Hematopoietic multipotent progenitor cell treated with erythropoietin and hydrocortisone succinate and interleukin-3 and kit ligand, for 17 days (in vitro differentiated cells): ENCODE measurements at regions not wholly inside any gene's neighbourhood (a gene's known extent, or its start where the extent isn't known, plus 50 kb on each side); places are given as distances from the start of the nearest gene placed in this dataset.
"Not testable (repeated sequence)": the region's sequence is repeated elsewhere in the genome, so short reads cannot be mapped to it uniquely, and the experiment has no call there.

ENCODE experiments used
- DNase-seq: peaks from one replicate; pipeline ENCODE4 v3.0.0-alpha.2; 2015; ENCODE audit warnings: low spot score

DNA sequence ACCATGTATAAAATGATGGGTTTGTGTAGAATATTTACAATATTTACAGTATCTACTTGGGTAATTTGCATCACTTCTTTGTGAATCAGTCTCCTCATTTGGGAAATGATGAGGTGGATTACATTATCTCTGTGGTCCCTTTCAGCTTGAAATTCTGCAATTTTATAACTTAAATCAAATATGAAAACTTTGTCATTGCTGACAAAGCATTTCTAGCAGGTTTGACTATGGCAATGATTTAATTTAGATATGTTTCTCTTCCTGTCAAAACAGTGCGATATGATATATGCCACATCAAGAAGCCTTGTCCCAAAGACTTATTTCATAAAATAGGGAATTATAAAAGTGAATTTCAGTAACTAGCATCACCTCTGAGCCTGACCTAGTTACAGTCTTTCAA lies 315.8 kb upstream of the MEIS2 start:
- no peak for DNase-seq

DNA sequence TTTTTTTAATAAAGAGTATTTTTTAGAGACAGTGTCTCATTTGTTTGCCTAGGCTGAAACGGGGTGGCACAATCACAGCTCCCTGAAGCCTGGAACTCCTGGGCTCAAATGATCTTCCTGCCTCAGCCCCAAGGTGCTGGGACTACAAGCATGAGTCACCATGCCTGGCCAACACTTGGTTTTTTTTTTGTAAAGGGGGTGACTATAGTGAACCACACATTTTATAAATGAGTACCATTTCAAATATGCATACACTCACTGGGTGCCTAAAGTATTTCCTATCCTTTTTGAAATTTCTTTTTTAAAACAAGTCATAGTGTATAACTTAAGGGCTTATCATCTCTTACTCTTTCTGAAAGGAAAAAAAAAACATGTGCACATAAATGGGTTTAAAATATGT lies 325.2 kb upstream of the MEIS2 start:
- no peak for DNase-seq

DNA sequence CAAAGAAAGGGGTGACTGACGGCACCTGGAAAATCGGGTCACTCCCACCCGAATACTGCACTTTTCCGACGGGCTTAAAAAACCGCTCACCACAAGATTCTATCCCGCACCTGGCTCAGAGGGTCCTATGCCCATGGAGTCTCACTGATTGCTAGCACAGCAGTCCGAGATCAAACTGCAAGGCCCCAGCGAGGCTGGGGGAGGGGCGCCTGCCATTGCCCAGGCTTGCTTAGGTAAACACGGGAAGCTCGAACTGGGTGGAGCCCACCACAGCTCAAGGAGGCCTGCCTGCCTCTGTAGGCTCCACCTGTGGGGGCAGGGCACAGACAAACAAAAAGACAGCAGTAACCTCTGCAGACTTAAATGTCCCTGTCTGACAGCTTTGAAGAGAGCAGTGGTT lies 327.0 kb upstream of the MEIS2 start:
- not testable (repeated sequence) for DNase-seq

DNA sequence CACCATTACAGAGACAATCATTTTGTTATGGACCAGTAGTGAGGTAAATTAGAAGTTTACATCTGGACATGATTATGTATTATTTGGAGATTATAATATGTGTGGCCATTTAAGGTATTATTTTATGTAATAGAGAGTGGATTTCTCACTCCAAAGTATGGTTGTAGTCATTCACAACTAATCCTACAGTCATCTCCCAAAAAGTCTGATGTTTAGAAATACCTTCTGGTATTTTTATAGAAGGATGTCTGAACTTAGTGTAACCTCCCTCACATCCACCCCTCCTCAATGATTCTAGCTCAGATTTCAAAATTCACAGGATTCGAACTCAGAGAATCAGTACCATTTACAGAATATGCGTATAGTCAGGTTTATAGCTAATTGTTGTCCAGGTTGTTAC lies 346.6 kb upstream of the MEIS2 start:
- DNase-seq = no peak

DNA sequence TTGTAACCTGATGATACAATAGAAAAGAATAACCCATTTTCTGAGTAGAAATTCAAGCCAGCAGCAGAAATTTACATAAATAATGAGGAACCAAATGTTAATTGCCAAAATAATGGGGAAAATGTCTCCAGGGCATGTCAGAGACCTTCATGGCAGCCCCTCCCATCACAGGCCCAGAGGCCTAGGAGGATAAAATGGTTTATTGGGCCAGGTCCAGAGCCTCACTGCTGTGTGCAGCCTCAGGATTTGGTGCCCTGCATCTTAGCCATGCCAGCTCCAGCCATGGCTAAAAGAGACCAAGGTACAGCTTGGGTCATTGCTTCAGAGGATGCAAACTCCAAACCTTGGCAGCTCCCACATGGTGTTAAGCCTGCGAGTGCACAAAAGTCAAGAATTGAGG lies 352.1 kb upstream of the MEIS2 start:
- no peak for DNase-seq

DNA sequence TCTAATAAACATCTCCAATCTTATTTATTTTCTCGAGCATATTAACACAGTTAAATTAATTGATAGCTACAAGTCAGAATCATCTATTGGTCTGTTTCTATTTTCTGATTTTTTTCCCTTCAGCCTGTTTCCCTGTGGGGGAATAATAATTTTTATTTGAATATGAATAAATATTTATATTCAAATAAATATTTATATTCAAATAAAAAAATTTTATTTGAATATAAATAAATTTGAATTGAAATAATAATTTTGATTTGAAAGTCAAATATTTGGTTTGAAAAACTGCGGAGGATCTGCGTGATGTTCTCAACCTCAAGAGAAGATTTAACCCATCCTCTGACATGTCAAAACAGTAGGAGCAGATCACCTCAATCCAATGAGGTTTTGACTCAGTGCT lies 380.1 kb upstream of the MEIS2 start:
- DNase-seq = no peak

DNA sequence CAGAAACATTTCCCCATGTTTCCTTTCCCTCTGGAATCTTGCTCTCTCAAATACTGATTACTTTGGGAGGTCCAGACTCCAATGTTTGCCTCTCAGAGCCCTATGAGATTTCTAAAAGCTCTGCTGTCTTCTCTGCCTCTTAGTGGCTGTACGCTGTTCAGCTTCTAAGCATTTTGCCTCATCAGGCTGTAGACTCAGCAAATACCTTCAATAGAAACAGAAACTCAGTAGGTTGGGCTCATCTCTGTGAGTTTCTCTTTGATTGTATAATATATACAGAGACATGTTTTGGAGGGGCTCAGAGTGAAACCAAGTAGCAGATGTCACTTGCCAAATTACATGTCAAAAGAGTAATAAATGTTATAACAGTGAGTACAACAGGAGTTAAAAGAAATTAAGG lies 380.8 kb upstream of the MEIS2 start:
- no peak for DNase-seq

DNA sequence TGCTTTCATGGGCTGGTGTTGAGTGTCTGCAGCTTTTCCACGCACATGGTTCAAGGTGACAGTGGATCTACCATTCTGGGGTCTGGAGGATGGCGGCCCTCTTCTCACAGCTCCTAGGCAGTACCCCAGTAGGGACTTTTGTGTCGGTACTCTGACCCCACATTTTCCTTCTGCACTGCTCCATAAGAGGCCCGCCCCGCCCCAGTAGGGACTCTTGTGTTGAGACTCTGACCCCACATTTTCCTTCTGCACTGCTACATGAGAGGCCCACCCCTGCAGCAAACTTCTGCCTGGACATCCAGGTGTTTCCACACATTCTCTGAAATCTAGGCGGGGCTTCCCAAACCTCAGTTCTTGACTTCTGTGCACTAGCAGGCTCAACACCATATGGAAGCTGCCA lies 383.4 kb upstream of the MEIS2 start:
- no peak for DNase-seq

DNA sequence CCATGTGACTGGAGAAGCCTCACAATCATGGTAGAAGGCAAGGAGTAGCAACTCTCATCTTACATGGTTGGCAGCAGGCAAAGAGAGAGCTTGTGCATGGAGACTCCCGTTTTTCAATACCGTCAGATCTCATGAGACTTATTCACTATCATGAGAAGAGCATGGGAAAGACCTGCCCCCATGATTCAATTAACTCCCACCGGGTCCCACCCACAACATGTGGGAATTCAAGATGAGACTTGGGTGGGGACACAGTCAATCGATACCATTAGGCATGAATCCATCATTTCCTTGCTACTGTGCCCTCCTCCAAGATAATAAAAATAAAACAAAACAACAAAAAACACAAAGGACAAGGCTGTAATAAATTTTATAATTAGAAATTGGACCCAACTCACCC lies 384.7 kb upstream of the MEIS2 start:
- no peak for DNase-seq

DNA sequence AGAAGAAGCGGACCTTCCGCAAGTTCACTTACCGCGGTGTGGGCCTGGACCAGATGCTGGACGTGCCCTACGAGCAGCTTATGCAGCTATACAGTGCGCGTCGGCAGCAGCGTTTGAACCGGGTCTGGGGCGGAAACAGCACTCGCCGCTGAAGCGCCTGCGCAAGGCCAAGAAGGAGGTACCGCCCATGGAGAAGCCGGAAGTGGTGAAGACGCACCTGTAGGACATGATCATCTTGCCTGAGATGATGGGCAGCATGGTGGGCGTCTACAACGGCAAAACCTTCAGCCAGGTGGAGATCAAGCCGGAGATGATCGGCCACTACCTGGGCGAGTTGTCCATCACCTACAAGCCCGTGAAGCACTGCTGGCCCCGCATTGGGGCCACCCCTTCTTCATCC lies 390.4 kb upstream of the MEIS2 start:
- DNase-seq = no peak

DNA sequence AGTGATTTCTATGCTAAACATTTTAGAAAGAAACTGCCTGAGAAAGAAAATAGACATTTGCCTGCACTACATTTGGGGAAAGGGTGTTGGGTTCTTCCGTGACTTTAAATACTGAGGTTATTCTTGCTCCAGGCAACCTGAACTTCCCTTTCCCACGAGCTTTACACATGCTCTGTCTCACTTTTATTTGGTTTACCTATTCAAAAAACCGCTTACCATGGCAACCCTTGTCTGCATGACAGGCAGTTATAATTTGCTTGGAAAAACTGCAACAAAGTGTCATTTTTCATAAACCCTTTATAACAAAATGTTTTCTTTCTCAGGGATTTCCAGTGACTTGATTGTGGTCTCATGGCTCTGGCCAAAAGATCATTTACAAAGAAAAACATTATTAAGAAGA lies 416.3 kb upstream of the MEIS2 start:
- no peak for DNase-seq

DNA sequence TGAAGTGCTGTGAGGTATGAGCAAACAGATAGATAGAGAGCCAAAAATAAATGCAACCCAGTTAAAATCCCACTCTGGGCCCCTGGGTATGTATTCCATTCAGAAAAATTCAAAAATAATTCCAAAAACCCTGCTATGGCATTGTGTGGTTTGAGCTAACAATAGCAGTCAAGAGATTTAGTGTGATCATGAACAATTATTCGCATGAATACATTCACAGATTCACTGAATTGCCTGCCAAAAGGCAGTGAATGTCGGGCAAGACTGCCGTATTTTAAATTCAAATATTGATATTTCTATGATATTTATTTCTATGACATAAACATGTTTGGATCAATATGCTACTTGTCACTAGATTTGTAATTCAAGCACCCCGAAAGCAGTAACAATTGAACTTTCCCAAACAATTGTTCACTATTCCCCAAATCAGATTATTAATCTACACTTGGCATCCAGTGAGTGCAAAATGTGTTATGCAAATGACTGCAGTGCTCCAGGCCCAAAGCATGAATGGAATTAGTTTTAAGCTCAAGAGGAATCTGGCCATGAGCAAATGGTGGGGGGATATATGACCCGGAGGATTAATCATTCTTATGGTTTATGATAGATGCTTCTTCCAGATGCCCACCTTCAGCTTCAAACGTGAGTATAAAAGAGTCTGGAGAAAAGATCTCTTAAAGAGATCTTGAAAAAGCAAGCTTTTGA lies 417.0 kb upstream of the MEIS2 start:
- no peak for DNase-seq

DNA sequence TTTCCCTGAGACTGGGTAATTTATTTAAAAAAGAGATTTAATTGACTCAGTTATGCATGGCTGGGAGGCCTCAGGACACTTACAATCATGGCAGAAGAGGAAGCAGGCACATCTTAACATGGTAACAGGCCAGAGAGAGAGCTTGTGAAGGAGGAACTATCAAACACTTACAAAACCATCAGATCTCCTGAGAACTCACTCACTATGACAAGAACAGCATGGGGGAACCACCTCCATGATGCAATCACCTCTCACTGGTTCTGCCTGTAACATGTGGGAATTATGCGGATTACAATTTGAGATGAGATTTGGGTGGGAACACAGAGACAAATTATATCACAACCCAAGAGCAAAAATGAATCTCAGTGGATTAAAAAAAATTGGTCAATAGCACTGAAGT lies 416.0 kb upstream of the TMCO5A start:
- DNase-seq = no peak

DNA sequence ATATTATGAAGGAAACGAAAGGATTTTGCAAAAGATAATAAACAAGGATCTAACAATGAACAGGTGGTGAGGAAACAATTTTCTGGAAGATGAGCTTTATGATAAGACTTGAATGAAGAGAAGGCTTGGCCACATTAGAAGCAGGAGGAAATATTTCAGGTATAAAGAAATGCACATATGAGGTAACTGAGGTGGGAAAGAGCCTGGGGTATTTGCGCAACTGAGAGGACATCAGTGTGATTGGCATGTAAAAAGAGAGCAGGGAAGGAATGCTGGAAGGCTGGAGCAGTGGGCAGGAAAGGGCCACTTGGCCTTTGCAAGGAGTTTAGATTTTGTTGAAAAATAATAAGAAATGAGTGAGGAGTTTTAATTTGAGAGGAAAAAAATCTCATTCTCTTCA lies 414.4 kb upstream of the TMCO5A start:
- no peak for DNase-seq

DNA sequence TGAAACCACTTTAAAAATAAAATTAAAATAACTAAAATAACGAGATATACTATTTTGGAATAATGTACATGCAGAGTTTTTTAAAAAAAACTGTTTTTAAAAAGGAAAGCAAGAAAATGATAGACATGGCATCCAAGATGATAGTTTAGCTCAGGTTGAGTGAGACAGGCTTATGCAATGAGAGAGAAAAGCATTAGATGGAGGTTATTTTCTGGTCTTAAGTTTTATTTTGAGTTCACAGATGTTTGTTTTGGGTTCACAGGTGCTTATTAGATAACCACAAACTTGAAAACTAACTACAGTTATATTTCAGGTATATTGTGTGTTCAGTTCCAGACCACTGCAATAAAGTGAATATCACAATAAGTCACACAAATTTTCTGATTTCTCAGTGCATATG lies 413.6 kb upstream of the TMCO5A start:
- DNase-seq = no peak

DNA sequence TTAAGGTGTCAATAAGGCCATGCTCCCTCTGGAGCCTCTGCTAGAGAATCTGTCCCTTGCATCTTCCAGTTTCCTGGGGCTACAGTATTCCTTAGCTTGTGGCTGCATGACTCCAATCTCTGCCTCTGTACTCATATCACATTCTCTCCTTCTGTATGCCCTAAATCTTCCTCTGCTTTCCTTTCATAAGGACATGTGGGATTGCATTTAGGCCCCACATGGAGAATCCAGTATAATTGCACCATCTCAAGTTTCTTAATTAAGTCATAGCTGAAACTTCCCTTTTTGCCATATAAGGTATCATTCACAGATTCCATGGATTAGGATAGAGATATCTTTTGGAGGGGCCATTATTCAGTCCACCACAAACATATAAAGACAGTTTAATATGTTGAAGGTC lies 409.8 kb upstream of the TMCO5A start:
- no peak for DNase-seq

DNA sequence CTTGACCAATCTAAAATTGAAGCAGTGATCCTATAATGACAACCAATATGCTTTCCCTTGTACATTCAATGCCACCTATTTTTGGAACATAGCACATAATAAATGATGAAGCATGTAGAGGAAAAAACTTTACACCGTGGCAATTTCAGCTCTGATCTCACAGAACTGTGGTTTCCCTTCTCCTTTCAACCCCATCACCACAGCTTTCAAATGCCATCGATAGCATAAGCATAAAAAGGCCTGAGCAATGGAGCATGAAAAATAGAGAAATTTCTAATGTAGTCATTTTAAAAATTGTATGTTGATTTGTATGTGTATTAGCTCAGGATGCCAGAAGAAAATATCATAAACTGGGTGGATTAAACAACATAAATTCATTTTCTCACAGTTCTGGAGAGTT lies 406.0 kb upstream of the TMCO5A start:
- DNase-seq = no peak

DNA sequence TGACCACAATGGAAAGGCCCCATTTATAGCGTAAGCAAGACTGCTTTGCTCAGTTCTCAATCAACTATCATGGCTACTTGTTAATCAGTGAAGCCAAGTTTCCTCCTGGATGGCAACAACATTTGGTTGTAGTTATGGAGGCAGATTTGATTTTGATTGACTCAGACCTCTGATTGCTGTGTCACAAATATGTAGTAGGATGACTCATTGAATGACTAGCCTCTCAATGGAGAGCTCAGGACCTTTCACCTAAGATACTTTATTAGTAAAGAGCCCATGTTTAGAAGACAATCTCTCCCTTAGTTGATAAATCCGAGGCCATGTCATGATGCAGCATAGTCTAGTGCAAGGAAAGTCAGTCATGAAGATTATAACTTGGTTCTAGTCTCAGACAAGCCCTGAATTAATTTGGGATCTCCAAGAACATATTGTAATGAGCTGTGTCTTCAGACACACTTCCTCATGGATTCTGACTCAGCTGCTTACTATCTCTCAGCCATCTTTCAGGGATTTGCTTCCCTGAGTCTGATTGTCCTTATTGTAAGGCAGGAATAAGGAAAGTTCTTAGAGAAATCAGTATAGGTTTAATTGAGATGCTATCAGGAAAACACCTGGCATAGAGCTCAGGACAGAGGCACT lies 397.4 kb upstream of the TMCO5A start:
- no peak for DNase-seq

DNA sequence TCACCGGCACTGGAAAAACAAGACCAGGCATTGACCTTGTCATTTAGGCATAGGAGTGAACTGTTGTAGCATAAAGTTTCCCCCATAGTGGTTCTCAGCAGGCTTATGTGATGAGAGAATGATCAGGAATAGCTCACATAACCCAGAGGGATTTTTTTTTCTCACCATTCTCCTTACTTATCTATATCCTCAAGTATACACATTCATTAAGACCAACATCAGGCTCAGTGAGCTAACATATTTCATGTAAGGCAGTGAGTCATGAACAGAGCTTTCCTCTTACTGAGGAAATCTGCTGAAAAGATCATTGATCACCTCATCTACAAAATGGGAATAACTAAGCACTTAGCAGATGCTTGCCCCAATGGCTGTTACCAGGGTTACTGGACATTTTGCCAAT lies 396.6 kb upstream of the TMCO5A start:
- no peak for DNase-seq

DNA sequence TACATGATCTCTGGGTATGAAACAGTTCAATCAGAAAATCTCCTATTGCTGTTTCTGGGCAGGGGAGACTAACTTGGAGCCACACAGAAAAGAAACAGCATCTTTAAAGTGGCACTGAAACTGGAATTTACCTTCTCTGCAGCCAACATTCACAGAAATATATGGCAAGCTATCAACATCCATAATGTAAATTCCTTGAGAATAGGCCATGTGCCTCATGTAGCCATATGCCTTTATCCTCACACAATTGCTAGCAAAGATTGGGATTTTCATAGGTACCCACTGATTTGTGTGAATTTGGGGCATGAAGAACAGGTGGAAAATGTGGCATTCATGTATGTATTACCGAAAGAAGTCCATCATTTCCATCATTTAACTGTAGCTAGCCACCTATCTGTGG lies 386.3 kb upstream of the TMCO5A start:
- DNase-seq = no peak

DNA sequence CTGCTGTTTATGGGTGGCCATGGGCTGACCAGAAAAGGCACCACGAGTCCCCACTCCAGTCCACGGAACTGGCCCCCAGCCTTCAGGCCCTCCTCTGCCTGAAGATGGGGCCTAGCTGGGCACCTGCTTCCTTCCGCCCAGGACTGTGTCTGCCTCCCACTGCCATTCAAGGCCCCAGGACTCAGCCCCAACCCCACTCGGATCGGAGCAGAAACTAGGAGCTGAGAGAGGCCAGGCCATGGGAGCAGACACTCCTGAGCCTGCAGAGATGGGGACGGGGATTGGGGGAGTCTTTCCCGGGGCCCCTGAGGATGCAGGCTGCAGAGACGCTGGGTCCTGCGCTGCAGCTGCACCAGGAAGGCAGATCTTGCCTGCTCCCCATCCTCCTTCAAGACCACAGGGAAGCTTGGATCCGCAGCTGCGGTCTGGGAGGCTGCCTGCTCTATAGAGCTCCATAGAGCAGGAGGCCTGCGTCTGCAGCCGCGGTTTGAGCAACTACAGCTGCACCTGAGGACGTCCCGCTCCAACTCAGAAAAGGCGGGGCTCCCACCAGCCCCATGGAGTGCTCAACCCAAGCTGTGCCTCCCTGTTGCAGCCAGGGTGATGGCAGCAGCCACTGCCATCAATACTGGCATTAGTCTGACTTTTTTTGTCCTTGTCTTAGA lies 383.9 kb upstream of the TMCO5A start:
- DNase-seq = no peak

DNA sequence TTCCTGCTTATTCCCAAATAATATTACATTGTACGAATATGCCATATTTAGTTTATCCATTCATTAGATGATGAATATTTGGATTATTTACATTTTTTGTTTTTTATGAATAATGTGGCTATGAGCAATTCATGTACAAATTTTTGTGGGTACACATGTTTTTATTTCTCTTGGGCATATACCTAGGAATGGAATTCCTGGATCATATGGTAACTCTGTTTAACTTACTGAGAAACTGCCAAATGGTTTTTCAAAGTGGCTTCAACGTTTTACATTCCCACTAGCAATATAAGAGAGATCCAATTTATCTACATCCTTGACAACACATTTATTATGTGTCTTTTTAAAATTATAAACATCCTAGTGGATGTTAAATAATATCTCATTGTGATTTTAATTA lies 362.0 kb upstream of the TMCO5A start:
- no peak for DNase-seq

DNA sequence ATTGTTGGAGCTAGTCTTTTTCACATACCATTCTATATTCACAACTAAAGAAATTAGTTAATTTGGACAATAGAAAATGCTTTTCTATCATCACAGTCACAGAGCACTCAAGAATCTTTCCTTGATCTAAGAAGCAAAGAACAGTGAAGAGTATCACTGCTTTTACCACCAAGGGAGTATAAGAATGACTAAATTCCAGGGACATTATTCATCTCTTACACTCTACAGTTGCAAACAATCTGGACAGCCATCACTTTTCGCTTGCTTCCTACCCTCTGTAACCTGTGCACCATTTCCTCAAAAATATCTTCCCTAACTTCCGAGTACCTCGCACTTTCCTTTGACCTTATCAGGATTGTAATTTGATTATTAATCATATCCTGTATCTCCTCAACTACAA lies 359.5 kb upstream of the TMCO5A start:
- no peak for DNase-seq

DNA sequence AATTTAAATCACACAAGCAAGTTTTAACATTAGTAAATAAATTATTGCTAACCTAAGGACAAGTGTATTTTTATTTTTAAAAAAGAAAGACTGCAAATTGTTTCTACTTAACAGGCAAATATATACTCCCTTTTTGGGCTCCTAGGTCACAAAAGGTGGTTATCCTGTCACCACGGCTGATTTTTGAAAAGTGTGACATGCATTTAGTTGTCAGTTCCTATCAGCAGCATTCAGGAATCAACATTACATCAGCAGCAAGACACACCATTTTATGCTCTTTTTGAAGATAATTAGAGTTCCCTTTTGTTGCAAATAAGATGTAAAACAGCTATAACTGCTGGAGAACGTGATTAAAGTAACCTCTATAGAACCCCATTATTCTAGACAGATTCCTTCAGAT lies 357.5 kb upstream of the TMCO5A start:
- DNase-seq = no peak
